ENCODE measurements at regions not wholly inside any gene's neighbourhood (a gene's known extent, or its start where the extent isn't known, plus 50 kb on each side); places are given as distances from the start of the nearest gene placed in this dataset.
"Not testable (repeated sequence)": the region's sequence is repeated elsewhere in the genome, so short reads cannot be mapped to it uniquely, and the experiment has no call there.

DNA sequence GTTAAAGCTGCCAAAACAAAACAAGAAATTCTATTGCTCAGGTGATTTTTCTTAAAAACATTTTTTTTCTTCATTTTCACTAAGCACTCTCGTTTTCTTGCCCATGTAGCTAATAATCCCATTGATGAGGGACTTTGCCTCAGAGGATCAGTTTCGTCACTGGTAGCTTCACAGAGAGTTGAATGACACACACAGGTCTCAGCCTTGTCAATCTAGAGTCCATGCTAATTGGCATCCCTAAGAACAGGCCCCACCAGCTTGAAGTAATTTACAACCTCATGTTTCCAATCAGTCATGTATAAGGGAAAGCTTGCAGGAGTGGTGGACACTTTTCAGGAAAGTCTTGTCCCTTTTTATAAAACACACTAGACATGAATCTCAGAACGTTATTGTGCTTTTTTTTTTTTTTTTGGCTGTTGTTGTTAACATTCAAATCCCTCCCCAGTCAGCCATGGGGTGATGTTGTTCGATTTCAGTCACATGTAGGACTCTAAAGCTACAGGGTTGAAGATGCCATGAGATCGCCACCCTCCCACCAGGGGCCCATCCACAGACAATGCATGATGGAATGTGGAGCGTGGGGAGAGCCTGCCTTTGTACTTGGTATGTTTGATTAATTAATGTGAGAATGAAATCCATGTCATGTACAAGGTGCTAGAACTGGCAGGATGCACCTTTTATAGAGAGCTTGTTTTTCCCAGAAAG is 232.4 kb upstream of the FZD8 start:
- peak overlapping the region in 1 of 4 donors; percentile 20 for H3K27ac ChIP-seq
- no peaks in the 10 kb centered on the region for H3K9me3 ChIP-seq
- no peak overlapping the region for H3K4me3 ChIP-seq
- TF ChIP-seq, protein P1, sequence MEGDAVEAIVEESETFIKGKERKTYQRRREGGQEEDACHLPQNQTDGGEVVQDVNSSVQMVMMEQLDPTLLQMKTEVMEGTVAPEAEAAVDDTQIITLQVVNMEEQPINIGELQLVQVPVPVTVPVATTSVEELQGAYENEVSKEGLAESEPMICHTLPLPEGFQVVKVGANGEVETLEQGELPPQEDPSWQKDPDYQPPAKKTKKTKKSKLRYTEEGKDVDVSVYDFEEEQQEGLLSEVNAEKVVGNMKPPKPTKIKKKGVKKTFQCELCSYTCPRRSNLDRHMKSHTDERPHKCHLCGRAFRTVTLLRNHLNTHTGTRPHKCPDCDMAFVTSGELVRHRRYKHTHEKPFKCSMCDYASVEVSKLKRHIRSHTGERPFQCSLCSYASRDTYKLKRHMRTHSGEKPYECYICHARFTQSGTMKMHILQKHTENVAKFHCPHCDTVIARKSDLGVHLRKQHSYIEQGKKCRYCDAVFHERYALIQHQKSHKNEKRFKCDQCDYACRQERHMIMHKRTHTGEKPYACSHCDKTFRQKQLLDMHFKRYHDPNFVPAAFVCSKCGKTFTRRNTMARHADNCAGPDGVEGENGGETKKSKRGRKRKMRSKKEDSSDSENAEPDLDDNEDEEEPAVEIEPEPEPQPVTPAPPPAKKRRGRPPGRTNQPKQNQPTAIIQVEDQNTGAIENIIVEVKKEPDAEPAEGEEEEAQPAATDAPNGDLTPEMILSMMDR (IDR thresholded peaks at IDR 0.05) = no peak
- no peak for TF ChIP-seq POLR2A (IDR thresholded peaks at IDR 0.05)
- TF ChIP-seq EP300 (IDR thresholded peaks at IDR 0.05) = no peak
- WGBS, 2 donors = 73 to 74% methylated on average over 6 of the region's 6 CpGs
- no peaks in the 10 kb centered on the region for H3K36me3 ChIP-seq
- peaks cover 0 to 21% (median 3%) of the 10 kb centered on the region in 4 donors for H3K4me1 ChIP-seq
- no peaks in the 10 kb centered on the region for H3K27me3 ChIP-seq
- DNase-seq (ENCODE audit: low spot score in 2 of 2) = no peak

DNA sequence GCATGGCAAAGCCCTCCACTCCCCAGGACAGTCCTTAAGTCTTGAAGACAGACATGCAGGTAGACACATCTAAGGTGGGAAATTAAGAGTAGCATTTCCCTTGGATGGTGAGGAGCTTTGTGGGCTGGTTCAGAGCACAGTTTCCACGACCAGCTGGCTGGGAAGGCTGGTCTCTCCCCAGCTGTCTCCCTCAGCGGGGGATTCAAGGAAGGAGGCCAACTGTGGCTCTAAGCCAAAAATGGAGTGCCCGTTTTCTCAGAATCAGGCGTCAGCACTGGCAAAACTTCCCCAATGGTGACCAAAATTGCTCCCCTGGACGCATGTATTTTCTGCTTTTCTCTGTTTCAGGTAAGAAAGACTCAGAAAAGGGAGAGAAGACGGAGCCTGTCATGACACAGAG is 230.6 kb upstream of the FZD8 start:
- Histone ChIP-seq H3K4me3 (no peak overlapping the region), H3K4me1 (peaks cover 0 to 21% (median 3%) of the 10 kb centered on the region in 4 donors), H3K36me3 (no peaks in the 10 kb centered on the region), H3K27me3 (no peaks in the 10 kb centered on the region), H3K9me3 (no peaks in the 10 kb centered on the region), H3K27ac (no peak overlapping the region)
- no peak for DNase-seq (ENCODE audit: low spot score in 2 of 2)
- WGBS, 2 donors = 86 to 87% methylated on average over 6 of the region's 6 CpGs
- TF ChIP-seq EP300 (IDR thresholded peaks at IDR 0.05) = no peak
- no peak for TF ChIP-seq POLR2A (IDR thresholded peaks at IDR 0.05)
- TF ChIP-seq, protein P1 (IDR thresholded peaks at IDR 0.05) = no peak

GRCh38 chr10:35870665-35871310 is 228.7 kb upstream of the FZD8 start:
- Histone ChIP-seq H3K4me1 (peaks cover 0 to 13% (median under 1%) of the 10 kb centered on the region in 4 donors), H3K27me3 (no peaks in the 10 kb centered on the region), H3K36me3 (no peaks in the 10 kb centered on the region), H3K27ac (no peak overlapping the region), H3K9me3 (peaks cover 0 to 4% (median 0%) of the 10 kb centered on the region in 4 donors), H3K4me3 (no peak overlapping the region)
- WGBS, 2 donors = 35 to 42% methylated on average over 5 of the region's 5 CpGs
- DNase-seq (ENCODE audit: low spot score in 2 of 2) = no peak
- TF ChIP-seq POLR2A (IDR thresholded peaks at IDR 0.05) = no peak
- TF ChIP-seq, protein P1 (IDR thresholded peaks at IDR 0.05) = no peak
- no peak for TF ChIP-seq EP300 (IDR thresholded peaks at IDR 0.05)

DNA sequence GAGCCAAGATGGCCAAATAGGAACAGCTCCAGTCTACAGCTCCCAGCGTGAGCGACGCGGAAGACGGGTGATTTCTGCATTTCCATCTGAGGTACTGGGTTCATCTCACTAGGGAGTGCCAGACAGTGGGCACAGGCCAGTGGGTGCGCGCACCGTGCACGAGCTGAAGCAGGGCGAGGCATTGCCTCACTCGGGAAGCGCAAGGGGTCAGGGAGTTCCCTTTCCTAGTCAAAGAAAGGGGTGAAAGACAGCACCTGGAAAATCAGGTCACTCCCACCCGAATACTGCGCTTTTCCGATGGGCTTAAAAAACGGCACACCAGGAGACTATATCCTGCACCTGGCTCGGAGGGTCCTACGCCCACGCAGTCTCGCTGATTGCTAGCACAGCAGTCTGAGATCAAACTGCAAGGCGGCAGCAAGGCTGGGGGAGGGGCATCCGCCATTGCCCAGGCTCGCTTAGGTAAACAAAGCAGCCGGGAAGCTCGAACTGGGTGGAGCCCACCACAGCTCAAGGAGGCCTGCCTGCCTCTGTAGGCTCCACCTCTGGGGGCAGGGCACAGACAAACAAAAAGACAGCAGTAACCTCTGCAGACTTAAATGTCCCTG is 216.7 kb upstream of the FZD8 start:
- not testable (repeated sequence) for H3K27ac ChIP-seq; H3K27me3 ChIP-seq; H3K4me1 ChIP-seq; H3K4me3 ChIP-seq; DNase-seq (ENCODE audit: low spot score in 2 of 2); H3K36me3 ChIP-seq; H3K9me3 ChIP-seq
- 78 to 84% methylated on average over 20 to 23 of the region's 25 CpGs for WGBS, 2 donors

GRCh38 chr10:35857860-35858259 is 215.8 kb upstream of the FZD8 start:
- H3K9me3 ChIP-seq = peaks cover 0 to 7% (median 0%) of the 10 kb centered on the region in 4 donors
- no peaks in the 10 kb centered on the region for H3K4me1 ChIP-seq
- DNase-seq (ENCODE audit: low spot score in 2 of 2) = no peak
- no peak overlapping the region for H3K27ac ChIP-seq
- TF ChIP-seq, protein P1 (IDR thresholded peaks at IDR 0.05) = no peak
- WGBS, 2 donors = 78 to 79% methylated on average over 1 of the region's 1 CpG
- H3K4me3 ChIP-seq = no peak overlapping the region
- H3K27me3 ChIP-seq = no peaks in the 10 kb centered on the region
- no peaks in the 10 kb centered on the region for H3K36me3 ChIP-seq
